ENCODE measurements at regions not wholly inside any gene's neighbourhood (a gene's known extent, or its start where the extent isn't known, plus 50 kb on each side); places are given as distances from the start of the nearest gene placed in this dataset.
"Not testable (repeated sequence)": the region's sequence is repeated elsewhere in the genome, so short reads cannot be mapped to it uniquely, and the experiment has no call there.

- H3K27me3 Mint-ChIP-seq (ENCODE audit: low read depth, poor library complexity): peaks cover 8% of the 10 kb centered on the region
- TF ChIP-seq, protein P1, sequence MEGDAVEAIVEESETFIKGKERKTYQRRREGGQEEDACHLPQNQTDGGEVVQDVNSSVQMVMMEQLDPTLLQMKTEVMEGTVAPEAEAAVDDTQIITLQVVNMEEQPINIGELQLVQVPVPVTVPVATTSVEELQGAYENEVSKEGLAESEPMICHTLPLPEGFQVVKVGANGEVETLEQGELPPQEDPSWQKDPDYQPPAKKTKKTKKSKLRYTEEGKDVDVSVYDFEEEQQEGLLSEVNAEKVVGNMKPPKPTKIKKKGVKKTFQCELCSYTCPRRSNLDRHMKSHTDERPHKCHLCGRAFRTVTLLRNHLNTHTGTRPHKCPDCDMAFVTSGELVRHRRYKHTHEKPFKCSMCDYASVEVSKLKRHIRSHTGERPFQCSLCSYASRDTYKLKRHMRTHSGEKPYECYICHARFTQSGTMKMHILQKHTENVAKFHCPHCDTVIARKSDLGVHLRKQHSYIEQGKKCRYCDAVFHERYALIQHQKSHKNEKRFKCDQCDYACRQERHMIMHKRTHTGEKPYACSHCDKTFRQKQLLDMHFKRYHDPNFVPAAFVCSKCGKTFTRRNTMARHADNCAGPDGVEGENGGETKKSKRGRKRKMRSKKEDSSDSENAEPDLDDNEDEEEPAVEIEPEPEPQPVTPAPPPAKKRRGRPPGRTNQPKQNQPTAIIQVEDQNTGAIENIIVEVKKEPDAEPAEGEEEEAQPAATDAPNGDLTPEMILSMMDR (IDR thresholded peaks at IDR 0.05): no peak
- H3K27ac Mint-ChIP-seq: no peak overlapping the region
- H3K4me1 Mint-ChIP-seq: peaks cover 27% of the 10 kb centered on the region
- DNase-seq: no peak
- no peaks in the 10 kb centered on the region for H3K36me3 Mint-ChIP-seq (ENCODE audit: low read depth)
- no peak overlapping the region for H3K4me3 Mint-ChIP-seq
- no peaks in the 10 kb centered on the region for H3K9me3 Mint-ChIP-seq
Measured at GRCh38 chr16:87207509-87207908, 109.7 kb downstream of the C16orf95 start.

GRCh38 chr16:87207965-87208364 is 109.2 kb downstream of the C16orf95 start:
- TF ChIP-seq, protein P1 (IDR thresholded peaks at IDR 0.05): no peak
- no peak overlapping the region for H3K27ac Mint-ChIP-seq
- DNase-seq: no peak

DNA sequence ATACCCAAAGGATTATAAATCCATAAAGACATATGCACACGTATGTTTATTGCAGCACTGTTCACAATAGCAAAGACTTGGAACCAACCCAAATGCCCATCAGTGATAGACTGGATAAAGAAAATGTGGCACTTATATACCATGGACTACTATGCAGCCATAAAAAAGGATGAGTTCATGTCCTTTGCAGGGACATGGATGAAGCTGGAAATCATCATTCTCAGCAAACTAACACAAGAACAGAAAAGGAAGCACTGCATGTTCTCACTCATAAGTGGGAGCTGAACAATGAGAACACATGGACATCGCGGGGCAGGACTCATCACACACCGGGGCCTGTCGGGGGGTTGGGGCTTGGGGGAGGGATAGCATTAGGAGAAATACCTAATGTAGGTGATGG is 108.2 kb downstream of the C16orf95 start:
- H3K36me3 Mint-ChIP-seq (ENCODE audit: low read depth); H3K4me3 Mint-ChIP-seq; H3K27me3 Mint-ChIP-seq (ENCODE audit: low read depth, poor library complexity); H3K9me3 Mint-ChIP-seq; H3K27ac Mint-ChIP-seq; DNase-seq: not testable (repeated sequence)
- peaks cover 20% of the 10 kb centered on the region for H3K4me1 Mint-ChIP-seq

More at GRCh38 chr16:87207965-87208364, 109.2 kb downstream of the C16orf95 start:
- H3K27me3 Mint-ChIP-seq (ENCODE audit: low read depth, poor library complexity): peaks cover 8% of the 10 kb centered on the region
- H3K4me3 Mint-ChIP-seq: no peak overlapping the region
- peaks cover 25% of the 10 kb centered on the region for H3K4me1 Mint-ChIP-seq
- H3K36me3 Mint-ChIP-seq (ENCODE audit: low read depth): no peaks in the 10 kb centered on the region
- H3K9me3 Mint-ChIP-seq: no peaks in the 10 kb centered on the region

- Mint-ChIP-seq H3K27me3 (ENCODE audit: low read depth, poor library complexity) (peaks cover 8% of the 10 kb centered on the region), H3K36me3 (ENCODE audit: low read depth) (no peaks in the 10 kb centered on the region), H3K4me1 (peaks cover 20% of the 10 kb centered on the region), H3K4me3 (no peak overlapping the region), H3K27ac (no peak overlapping the region), H3K9me3 (peaks cover 2% of the 10 kb centered on the region)
- no peak for DNase-seq
- TF ChIP-seq, protein P1 (IDR thresholded peaks at IDR 0.05): no peak
Measured at GRCh38 chr16:87209808-87210512, 107.2 kb downstream of the C16orf95 start.

- H3K4me1 Mint-ChIP-seq: peaks cover 20% of the 10 kb centered on the region
- H3K4me3 Mint-ChIP-seq: no peak overlapping the region
- H3K36me3 Mint-ChIP-seq (ENCODE audit: low read depth): no peaks in the 10 kb centered on the region
- TF ChIP-seq, protein P1 (IDR thresholded peaks at IDR 0.05): no peak
- DNase-seq: no peak
- H3K27me3 Mint-ChIP-seq (ENCODE audit: low read depth, poor library complexity): peaks cover 8% of the 10 kb centered on the region
- peaks cover 7% of the 10 kb centered on the region for H3K9me3 Mint-ChIP-seq
- no peak overlapping the region for H3K27ac Mint-ChIP-seq
Measured at GRCh38 chr16:87210894-87211293, 106.3 kb downstream of the C16orf95 start.

GRCh38 chr16:87212026-87212425 is 105.2 kb downstream of the C16orf95 start:
- Mint-ChIP-seq H3K27me3 (ENCODE audit: low read depth, poor library complexity) (peaks cover 6% of the 10 kb centered on the region), H3K4me1 (peaks cover 12% of the 10 kb centered on the region), H3K4me3 (no peak overlapping the region), H3K27ac (no peak overlapping the region), H3K9me3 (peaks cover 10% of the 10 kb centered on the region), H3K36me3 (ENCODE audit: low read depth) (no peaks in the 10 kb centered on the region)
- DNase-seq: no peak
- TF ChIP-seq, protein P1 (IDR thresholded peaks at IDR 0.05): no peak

Measured in nephron progenitor cell (in vitro differentiated cells).